NAMALWA (cell line): ENCODE measurements at regions not wholly inside any gene's neighbourhood (a gene's known extent, or its start where the extent isn't known, plus 50 kb on each side); places are given as distances from the start of the nearest gene placed in this dataset.

ENCODE experiments used
- DNase-seq: peaks from one replicate; pipeline ENCODE4 v3.0.0-alpha.2; 2015; ENCODE audit warnings: low spot score

DNA sequence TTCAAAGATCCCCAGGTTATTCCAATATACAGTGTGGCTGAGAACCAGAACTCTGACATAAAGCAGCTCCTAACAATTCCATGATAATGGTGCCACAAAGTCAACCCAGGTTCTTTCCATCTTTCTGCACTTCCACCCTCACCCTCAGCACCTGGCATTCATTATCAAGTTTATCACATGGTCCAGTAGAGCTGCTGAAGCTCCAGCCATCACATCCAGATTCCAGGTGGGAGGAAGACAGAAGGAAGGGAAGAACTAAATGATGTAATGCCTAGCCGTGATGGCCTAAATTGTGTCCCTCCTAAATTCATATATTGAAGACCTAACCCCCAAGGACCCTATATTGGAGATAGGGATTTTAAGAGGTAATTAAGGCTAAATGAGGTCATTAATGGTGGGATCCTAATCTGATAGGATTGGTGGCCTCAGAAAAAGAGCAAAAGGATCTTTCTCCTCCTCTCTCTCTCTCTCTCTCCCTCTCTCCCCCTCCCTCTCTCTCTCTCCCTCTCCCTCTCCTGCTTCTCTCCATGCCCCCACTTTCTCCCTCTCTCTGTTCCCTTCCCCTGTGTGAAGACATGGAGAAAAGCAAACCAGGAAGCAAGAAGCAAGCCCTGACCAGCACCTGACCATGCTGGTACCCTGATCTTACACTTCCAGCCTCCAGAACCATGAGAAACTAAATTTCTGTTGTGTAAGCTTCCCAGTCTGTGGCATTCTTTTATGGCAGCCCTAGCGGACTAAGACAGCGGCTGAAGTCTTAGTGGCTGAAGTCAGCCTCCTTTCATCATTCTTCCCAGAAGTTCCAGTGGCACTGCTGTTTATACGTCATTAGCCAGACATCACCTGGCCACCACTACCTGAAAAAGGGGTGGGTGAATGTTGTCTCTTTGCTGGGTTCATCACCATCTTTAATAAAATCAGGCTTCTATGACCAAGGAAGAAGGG is 369.7 kb upstream of the PROK2 start:
- DNase-seq, result no peak

DNA sequence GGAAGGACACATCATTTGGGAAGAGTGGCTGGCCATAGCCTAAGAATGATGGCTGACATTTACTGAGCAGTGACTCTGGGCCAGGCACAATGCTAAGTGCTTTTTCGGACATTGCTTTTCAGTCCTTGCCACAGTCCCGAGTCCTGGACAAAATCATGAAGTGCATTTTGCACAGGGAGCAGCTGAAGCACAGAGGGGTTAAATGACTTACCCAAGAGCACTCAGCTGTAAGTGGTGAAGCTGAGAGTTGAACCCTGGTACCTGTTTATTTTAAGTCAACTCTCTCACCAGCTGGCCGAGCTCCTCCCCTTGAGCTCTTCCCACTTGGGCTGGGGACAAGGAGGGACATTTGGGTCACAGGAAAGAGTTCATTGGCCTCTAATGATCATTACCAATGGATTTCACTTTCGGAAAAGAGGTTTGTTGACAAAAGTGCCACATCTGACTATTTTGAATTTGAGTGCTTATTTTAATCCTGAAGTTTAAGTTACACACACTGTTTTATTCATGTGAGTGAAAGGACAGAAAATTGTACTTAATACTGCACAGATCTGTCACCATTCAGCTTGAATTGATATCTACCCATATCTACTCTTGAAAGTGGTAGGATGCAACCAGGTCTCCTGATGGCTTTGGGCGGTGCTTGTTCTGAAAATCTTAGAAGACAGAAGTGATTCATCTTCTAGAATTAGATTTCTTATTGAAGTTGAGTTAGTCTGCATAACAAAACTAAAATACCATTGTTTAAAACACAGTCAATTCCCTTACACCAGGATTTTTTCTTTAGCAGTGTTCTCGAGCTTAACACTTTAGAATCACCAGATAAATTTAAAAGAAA is 368.7 kb upstream of the PROK2 start:
- DNase-seq, result no peak

DNA sequence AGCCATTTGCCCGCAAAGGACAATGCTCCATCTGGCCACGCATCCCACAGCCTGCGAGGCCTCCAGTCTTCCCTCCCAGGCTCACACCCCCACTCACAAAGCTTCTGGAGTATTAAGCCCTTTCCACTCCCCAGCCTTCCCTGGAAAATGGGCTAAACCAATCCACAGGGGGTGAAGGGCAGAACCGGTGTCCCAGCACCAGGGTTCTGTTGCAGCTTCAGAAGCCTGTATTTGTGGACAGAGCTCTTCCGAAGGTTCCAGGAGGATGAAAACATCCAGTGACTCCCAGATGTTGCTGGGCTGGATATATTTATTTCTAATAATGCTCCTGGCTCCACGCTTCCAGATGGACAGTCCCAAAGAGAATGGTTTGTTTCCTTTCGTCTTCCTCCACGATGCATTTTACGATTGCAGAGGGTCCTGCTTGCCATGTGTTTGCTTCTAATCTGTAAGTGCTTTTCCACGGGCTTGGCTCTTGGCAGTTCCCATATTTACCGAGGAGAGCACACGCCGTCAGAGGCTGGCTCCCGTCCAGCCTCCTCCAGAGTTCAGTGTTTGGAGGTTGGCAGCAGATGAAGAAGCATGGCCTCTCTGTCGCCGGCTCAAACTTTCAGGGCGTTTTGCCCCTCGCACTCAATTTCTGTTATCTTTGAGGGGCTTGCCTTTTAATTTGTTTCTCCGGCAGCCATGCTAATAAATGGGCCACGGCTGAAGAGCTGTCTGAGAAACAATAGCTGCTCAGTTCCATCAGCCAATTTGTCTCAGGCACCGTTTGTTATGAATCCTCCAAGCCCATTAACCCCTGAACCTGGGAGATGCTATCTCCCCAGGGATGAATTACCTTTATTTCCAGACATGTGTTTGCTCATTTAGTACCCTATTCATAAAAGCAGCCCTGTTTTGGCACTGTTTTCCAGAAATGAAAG is 367.9 kb upstream of the PROK2 start:
- no peak for DNase-seq

DNA sequence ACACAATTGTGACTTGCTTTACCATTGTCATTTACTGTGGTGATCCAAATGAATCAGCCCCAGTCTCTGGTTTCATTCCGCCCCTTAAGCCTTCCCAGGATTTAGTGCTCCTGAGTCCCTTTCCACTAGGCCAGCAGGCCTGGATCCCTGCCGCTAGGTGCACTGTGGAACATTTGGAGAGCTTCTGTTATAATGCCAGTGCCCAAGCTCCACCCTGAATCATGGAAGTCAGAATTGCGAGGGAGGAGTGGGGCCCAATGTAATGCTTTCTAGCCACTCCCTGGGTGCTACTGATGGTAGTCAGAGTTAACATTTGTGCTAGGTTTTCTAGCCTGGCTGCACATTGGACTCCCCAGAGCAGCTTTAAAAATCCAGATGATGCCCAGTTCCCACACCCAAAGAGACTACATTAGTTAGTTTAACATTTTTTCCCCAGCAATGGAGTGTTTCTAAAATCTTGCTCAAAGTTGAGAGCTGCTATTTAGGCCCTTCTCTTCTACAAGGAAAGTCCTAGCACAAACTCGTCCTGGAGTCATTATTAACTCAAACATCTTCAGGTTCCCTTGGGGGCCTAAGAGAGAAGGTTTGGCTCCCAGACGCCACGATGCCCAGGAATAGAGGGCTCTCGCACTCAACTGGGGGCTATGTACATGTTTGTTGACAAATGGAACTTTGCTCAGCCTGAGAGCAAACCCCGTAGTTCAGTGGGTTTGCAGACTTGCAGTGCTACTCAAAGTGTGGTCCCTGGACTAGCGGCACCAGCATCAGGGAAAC is 366.7 kb upstream of the PROK2 start:
- DNase-seq, result no peak

DNA sequence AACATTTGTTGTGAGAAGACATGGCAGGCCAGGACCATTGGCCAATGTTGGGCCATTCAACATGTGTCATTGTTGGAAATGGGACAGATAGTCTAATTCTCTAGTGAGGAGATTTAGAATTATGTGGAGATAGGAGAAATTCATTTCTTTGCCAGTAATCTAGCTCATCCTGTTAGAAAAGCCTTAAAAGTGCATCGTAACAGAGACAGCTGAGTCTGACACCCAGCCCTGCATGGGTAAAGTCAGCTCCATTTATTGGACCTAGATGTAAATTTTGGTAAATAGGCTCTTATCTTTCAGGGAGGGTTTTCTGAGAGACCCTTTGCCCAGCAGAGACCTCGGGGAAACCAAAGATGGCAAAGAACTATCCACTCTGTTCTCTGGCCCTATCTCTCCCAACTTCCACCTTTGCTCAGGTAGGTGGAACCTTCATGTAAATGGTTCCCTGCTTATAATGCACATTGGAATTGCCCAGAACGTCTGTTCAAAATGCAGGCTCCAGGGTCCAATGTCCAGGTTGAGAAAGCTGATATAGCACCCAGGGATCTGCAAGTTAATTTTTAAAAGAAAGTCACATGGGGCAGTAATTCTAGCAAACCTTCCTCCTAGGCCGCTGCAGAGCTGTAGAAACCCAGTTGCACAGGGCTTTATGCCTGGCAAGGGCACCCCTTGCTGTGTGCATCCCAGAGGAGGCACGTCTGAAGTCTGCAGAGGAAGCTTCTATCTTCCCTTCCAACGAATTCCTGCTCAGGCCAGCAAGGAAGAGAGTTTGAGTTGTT is 365.9 kb upstream of the PROK2 start:
- no peak for DNase-seq

DNA sequence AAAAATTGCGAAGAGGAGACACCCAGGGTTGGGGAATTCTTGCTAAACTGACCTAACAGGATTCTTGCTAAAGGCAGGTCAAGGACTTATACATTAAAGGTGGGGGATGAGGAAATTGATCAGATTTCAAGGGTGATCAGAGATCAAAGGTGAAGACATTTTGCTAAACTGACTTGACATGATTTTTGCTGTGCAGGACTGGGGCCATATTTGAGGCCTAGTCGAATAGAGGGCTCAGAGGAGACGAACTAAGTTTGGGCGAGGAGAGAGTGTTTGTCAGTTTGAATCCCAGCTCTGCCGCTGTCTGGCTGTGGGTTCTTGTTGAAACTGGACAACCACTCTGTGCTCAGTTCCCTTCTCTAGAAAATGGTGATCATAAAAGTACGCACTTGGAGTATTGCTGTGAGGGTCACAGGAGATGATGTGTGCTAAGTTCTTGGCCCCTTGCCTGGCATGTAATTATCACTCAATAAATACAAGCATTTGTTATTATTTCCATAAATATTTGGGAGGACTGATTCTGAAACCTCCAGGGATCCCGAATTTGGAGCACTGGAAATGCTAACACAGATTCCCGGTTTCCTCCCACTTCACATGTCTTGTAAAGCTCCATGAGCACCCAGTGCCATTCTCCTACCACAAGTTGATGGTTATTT is 364.8 kb upstream of the PROK2 start:
- DNase-seq, result no peak

DNA sequence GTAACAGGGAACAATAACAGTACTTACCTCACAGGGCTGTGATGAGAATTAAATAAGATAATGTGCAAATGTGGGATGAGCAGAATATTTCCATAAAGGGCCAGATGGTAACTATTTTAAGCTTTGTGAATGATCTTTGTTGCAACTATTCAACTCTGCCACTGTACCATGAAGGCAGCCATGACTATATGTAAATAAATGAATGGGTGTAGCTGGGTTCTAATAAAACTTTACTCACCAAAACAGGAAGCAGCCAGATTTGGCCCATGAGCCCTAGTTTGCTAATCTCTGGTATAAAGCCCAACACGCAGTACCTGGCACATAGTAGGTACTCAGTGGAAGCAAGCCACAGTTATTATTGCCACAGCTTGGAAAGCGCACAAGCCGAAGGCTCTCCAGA is 362.7 kb upstream of the PROK2 start:
- no peak for DNase-seq

DNA sequence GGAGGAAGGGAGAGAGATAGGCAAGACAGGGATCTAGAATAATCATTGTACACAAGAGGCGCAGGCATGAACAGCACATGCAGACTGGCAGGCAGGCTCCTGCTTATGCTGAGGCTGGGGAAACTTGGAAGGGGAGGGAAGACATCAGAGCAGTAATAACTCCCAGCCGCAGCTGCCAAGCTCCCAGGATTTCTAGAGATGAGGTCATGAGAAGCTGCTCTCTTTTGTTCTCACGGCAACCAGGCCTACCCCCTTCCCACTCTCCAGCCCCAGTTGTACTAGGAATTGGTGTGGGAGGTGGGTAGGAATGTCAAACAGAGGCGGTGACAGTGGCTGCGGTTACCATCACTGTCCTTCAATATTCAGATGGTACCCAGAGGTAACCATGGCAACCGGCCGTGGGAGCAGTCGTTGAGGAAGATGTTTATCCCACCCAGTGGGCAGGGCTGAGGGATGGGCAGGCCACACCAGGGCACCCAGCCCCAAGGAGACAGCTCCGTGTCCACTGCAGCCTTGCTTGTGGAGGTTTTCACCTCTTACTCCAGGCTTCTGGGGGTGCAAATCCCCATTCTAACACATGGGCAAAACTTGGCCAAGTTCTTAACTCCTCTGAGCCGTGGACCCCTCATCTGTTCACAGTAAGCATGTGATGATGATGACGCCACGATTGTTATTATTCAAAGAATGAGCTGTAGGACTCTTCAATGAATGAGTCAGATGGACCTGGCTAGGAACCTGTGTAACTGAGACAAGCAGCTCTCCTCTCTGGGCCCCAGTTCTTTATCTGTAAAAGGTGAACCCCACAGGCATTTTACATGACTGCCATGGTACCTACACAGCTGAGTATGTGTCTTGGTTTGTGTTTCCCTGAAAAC is 360.8 kb upstream of the PROK2 start:
- DNase-seq, result no peak

DNA sequence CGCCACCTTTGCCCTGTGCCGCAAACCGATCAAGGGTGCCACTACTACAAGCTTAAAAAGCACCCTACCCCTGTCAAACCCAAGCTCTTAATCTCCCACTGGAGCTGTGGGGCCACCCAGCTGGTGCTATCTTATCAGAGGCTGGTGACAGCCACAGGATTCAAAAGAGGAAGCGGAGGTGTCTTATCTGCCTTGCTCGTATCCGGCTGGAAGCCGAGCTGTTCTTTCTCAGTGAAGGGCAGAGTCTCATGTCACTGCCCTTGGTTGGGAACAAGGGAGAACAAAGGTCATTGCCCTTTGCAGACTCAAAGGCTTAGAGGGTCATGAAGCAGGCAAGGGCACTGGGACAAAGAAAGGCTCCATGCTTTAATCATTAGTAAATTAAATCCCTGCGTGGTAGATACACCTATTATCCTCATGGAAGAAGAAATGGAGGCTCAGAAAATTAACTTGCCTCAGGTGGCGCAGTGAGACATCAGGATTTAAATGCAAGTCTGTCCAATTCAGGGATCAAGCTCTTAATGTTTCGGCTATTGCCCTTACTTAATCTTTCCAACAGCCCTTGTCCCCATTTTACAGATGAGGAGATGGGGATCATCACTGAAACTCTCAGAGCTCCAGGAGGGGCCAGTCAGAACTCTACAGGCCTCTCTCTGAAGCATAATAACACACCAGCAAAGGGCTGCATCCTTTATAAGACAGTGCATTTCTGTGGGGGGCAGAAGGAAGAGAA is 360.0 kb upstream of the PROK2 start:
- no peak for DNase-seq

DNA sequence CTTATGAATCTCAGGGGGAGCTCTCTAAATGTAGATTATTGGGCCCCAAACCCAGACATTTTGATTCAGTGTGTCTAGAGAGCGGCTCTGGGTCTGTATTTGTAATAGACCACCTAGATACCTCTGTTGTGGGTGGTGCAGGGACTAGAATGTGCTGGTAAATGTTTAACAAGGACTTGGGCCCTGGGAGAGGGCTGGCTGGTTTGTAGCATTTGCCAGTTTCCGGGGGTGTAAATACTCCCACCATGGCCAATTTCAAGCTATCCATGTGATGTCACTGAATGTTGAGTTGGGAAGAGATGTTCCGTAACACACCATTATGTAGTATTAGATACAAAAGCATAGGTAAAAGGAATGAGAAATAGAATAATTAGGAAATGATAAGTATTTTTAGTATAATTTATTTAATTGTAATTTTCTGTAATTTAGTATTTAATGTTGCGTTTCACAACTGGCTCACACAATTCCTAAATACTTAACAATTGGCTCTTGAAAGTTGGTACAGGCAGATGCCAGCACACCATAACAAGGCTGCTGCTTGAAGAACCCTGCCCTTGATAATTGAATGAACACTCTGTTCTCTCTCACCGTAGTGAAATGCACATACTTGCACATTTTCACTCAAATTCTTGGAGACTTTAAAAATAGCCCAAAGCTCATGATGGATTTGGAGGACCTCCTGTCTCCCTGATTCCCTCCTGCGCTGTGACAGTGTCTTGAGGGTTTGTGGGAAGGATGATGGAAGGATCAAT is 359.2 kb upstream of the PROK2 start:
- no peak for DNase-seq

DNA sequence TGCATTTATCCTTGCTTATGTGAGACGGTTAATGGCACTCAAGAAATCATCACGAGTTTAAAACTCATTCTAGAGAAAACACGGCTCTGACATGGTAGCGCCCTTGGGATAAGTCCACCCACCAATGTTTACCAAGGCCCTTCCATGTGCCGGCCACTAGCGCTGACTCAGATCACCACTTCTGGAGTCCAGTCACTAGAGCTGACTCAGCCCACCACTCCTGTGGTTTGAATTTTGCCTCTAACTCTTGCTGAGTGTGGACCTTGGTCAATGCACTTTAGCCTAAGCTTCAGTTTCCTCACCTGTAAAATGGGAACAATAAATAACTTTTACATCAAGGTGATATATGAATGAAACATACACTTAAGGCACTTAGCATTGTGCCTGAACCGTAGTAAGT is 358.4 kb upstream of the PROK2 start:
- no peak for DNase-seq

DNA sequence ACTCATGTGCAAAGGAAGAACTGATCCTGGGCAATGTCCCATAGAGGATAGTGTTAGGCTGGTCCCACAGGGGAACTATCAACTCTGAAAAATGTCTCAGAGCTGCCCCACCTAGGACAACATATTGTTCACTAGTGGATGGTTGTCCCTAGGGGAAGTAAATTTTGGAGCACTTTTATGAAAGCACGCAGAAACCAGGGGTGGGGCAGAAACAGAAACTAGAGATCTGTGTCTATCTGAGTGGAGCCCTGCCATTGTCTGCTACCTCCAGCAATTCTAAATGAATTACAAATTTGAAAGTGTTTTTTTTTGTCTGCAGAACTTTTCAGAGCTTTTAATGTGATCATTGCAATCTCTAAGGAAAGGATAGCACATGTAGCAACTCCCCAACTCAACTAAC is 357.1 kb upstream of the PROK2 start:
- no peak for DNase-seq

DNA sequence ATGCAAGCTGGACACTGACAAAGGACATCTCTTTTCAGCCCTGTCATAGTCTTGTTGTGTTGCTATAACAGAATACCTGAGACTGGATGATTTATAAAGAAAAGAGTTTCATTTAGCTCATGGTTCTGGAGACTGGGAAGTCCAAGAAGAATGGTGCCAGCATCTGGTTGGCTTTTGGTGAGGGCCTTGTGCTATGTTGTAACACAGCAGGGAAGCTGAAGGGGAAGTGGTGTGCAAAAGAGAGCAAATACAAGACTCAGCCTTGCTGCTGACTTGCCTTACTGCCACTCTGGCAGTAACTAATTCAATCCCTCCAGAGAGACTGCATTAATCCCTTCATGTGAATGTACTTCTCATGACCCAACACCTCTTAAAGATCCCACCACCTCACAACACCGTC is 356.3 kb upstream of the PROK2 start:
- DNase-seq, result no peak

DNA sequence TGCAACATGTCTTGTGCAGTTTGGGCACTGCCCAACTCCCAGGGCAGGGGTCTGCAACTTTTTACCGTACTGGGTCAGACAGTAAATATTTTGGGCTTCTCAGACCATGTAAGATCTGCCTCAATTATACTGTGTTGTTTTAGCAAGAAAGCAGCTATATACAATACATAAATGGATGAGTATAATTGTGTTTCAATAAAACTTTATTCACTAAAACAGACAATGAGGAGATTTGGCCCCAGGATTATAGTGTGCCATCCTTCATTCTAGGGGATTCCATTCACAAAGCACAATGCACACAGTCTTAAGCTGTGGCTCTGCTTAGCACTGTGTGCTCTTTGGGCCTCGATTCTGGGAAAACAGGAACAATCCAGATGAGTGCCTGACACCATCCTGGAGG is 354.4 kb upstream of the PROK2 start:
- no peak for DNase-seq

DNA sequence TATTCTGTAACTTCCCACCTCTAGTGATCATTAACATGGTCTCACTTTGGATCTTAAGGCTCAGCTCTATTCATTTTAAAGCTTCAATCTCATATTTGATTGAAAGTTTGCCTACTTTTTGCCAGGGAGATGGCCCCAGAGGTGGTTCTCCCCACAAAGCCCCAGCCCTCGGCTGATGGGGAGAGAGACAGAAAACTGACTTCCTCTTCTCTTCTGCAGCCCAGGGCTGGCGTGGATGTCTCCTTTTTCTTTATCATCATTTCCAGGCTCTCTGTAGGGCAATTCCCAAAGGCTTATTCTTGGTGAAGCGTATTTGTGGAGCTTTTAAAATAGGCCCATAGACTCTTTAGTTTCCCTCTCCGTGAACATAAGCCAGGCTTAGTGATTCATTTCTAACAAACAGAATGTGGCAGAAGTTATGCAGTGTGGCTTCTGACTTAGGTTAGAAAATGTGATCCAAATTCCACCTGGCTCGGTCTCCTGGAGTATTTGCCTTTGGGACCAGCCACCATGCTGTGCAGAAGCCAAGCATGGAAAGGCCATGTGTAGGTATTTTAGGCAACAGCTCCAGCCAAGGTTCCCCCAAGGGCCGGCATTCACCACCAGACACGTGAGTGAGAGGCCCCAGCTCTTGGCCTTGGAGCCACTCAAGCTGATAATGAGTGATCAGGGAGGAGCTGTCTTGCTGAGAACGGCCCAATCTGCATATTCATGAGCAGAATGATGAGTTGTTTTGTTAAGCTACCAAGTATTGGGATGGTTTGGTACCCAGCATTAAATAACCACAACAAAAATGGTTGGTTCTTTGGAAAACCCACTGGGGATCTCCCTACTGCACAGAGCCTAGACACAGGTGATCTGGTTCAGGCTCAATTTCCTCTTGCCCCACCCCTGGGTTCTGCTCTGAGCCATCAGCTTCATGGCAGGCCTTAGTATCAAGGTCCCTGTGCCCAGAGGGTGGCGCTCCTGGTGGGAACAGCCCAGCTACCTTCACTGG is 353.2 kb upstream of the PROK2 start:
- DNase-seq, result no peak

DNA sequence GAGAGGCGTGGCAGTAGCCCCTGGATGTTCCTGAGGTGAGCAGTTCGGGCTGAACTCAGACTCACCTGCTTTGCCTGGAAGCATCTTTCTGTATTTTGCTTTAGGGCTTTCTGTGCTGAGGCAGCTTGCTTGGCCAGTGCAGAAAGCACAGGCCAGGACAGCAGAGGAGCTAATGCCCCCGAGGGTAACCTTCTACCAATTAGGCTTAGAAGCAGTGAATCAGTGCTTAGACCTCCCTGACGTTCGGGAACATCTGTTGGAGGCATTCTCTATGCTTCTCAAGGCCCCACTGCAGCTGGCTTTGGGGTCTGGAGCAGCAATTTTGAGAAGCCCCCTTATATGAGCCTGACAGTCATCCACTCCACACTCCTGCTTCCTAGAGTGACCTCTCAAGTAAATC is 350.7 kb upstream of the PROK2 start:
- no peak for DNase-seq
